ENCODE measurements at regions not wholly inside any gene's neighbourhood (a gene's known extent, or its start where the extent isn't known, plus 50 kb on each side); places are given as distances from the start of the nearest gene placed in this dataset.

DNA sequence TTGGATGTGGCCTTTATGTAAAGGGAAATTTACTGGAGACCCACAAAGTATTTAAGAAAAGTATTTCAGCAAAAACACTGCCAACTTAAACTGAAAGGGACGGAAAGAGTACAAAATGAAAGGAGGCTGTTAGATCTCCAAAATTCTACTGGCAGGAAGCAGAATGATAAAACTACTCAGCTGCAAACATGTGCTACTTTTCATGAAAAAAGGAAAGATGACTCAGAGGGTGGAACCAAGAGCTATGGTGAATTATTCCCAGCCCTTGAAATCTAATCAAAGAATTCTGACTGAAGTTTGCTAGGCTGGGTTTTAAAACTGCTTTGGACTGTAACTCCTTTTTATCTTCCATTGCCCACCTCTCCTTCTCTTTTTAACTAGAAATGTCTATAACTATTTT, 58.6 kb upstream of the ZBED3 start:
- H3K9me3 ChIP-seq (ENCODE audit: insufficient read depth, low read length) = no peaks in the 10 kb centered on the region
- TF ChIP-seq CTCF (IDR thresholded peaks at IDR 0.05; ENCODE audit: insufficient read depth, low read length, poor library complexity, severe bottlenecking) (no peak), EZH2phosphoT487 (conservative IDR thresholded peaks at IDR 0.05; ENCODE audit: low read length) (no peak)
- no peaks in the 10 kb centered on the region for H3K9me2 ChIP-seq (replicated peaks; ENCODE audit: insufficient read depth, low read length)
- no peak overlapping the region for H3K4me2 ChIP-seq (ENCODE audit: low read depth, low read length, poor library complexity, severe bottlenecking)
- H3K4me3 ChIP-seq (ENCODE audit: insufficient read depth, low read length, poor library complexity, severe bottlenecking) = no peak overlapping the region
- no peaks in the 10 kb centered on the region for H3F3A ChIP-seq (ENCODE audit: insufficient read depth)
- no peak overlapping the region for H2AFZ ChIP-seq (ENCODE audit: low read depth, low read length, severe bottlenecking)
- H3K9ac ChIP-seq (ENCODE audit: low read length) = no peak overlapping the region
- no peaks in the 10 kb centered on the region for H3K79me2 ChIP-seq (ENCODE audit: insufficient read depth, low read length)
- no peaks in the 10 kb centered on the region for H3K27me3 ChIP-seq (ENCODE audit: low read length)
- H3K27ac ChIP-seq (ENCODE audit: low read depth, low read length) = no peak overlapping the region
- no peaks in the 10 kb centered on the region for H3K36me3 ChIP-seq (ENCODE audit: low read length)
- H4K20me1 ChIP-seq (ENCODE audit: low read depth, low read length) = no peaks in the 10 kb centered on the region; the same call in 1 of the 2 replicates

- no peaks in the 10 kb centered on the region for H3K9me3 ChIP-seq (ENCODE audit: insufficient read depth, low read length)
- H2AFZ ChIP-seq (ENCODE audit: low read depth, low read length, severe bottlenecking) = no peak overlapping the region
- H3K4me2 ChIP-seq (ENCODE audit: low read depth, low read length, poor library complexity, severe bottlenecking) = no peak overlapping the region
- no peak overlapping the region for H3K27ac ChIP-seq (ENCODE audit: low read depth, low read length)
- H3K9me2 ChIP-seq (replicated peaks; ENCODE audit: insufficient read depth, low read length) = no peaks in the 10 kb centered on the region
- TF ChIP-seq EZH2phosphoT487 (conservative IDR thresholded peaks at IDR 0.05; ENCODE audit: low read length) (no peak), CTCF (IDR thresholded peaks at IDR 0.05; ENCODE audit: insufficient read depth, low read length, poor library complexity, severe bottlenecking) (no peak)
- H3K27me3 ChIP-seq (ENCODE audit: low read length) = no peaks in the 10 kb centered on the region
- H3K9ac ChIP-seq (ENCODE audit: low read length) = no peak overlapping the region
- no peak overlapping the region for H3K4me3 ChIP-seq (ENCODE audit: insufficient read depth, low read length, poor library complexity, severe bottlenecking)
- no peaks in the 10 kb centered on the region for H3K36me3 ChIP-seq (ENCODE audit: low read length)
- no peaks in the 10 kb centered on the region for H3K79me2 ChIP-seq (ENCODE audit: insufficient read depth, low read length)
- no peaks in the 10 kb centered on the region for H3F3A ChIP-seq (ENCODE audit: insufficient read depth)
- no peaks in the 10 kb centered on the region; the same call in 1 of the 2 replicates for H4K20me1 ChIP-seq (ENCODE audit: low read depth, low read length)
Observed at GRCh38 chr5:77144837-77145139, 57.7 kb upstream of the ZBED3 start.

DNA sequence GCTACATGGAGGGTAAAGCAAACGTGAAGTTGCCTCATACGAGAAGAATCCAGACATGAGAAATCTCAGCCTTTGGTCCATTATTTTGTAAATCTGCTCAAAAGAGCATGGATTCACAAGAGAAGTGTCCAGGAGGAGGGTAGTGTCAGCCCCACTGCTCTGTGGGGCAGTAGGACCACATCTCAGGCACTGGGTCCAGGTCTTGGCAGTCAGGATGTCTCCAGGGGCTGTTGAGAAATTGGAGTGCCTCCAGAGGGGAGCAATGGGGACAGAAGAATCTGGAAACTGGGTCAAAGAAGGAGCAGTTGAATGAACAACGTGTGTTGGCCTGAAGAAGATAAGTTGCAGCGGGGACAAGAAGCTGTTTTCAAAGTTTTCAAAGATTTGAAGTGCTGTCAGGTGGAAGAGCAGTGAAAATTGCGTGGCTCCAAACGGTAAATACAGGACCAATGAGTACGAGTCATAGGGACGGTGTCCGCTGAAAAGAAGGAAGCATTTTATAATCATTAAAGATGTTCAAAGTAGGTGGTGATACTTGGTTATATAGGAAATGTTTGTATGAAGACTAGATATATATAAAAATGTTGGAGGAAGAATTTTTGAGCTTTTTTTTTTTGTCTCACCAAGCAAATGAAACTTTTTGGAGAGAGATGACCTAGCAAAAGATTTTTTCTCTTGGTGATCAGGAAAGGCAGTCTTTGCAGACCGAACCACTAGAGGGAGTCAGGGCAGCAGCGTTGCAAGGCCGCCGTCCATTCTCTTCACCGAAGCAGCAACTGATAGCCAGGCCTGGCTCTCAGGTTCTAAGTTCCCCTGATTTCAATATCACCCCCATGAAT, 57.1 kb upstream of the ZBED3 start:
- Histone ChIP-seq H3K9ac (ENCODE audit: low read length) (no peak overlapping the region), H3K27ac (ENCODE audit: low read depth, low read length) (no peak overlapping the region), H3K79me2 (ENCODE audit: insufficient read depth, low read length) (no peaks in the 10 kb centered on the region), H3F3A (ENCODE audit: insufficient read depth) (no peaks in the 10 kb centered on the region), H2AFZ (ENCODE audit: low read depth, low read length, severe bottlenecking) (no peak overlapping the region), H4K20me1 (ENCODE audit: low read depth, low read length) (no peaks in the 10 kb centered on the region; the same call in 1 of the 2 replicates), H3K4me3 (ENCODE audit: insufficient read depth, low read length, poor library complexity, severe bottlenecking) (no peak overlapping the region), H3K9me3 (ENCODE audit: insufficient read depth, low read length) (no peaks in the 10 kb centered on the region), H3K36me3 (ENCODE audit: low read length) (no peaks in the 10 kb centered on the region), H3K4me2 (ENCODE audit: low read depth, low read length, poor library complexity, severe bottlenecking) (no peak overlapping the region), H3K27me3 (ENCODE audit: low read length) (no peaks in the 10 kb centered on the region), H3K9me2 (replicated peaks; ENCODE audit: insufficient read depth, low read length) (no peaks in the 10 kb centered on the region)
- no peak for TF ChIP-seq EZH2phosphoT487 (conservative IDR thresholded peaks at IDR 0.05; ENCODE audit: low read length)
- TF ChIP-seq CTCF (IDR thresholded peaks at IDR 0.05; ENCODE audit: insufficient read depth, low read length, poor library complexity, severe bottlenecking) = peak; percentile 61
